ENCODE measurements at regions not wholly inside any gene's neighbourhood (a gene's known extent, or its start where the extent isn't known, plus 50 kb on each side); places are given as distances from the start of the nearest gene placed in this dataset.

- Mint-ChIP-seq H3K27me3 (no peaks in the 10 kb centered on the region), H3K36me3 (no peaks in the 10 kb centered on the region), H3K4me3 (no peak overlapping the region), H3K9me3 (no peaks in the 10 kb centered on the region), H3K4me1 (no peaks in the 10 kb centered on the region), H3K27ac (no peak overlapping the region)
Observed at GRCh38 chr20:54716174-54716747, 240.9 kb downstream of the DOK5 start.

DNA sequence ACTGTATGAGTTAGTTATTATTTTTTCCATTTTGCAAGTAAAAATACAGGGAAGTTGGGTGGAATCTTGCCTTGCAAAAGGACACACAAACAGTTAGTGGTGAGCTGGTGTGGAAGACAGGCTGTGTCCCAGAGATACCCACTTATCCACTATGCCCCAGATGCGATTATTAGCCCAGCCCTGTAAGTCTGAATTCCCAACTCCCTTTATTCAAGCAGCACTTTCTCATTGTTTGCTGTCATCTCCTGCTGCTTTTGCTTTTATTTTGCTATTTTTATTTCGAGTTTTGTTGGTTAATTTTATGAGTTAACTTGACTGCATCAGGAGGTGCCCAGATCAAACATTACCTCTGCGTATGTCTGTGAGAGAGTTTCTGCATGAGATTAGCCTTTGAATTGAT, 239.4 kb downstream of the DOK5 start:
- Mint-ChIP-seq H3K27ac (no peak overlapping the region), H3K27me3 (no peaks in the 10 kb centered on the region), H3K4me1 (peaks cover 0 to 2% (median 0%) of the 10 kb centered on the region in 3 donors), H3K9me3 (no peaks in the 10 kb centered on the region), H3K4me3 (no peak overlapping the region), H3K36me3 (no peaks in the 10 kb centered on the region)

DNA sequence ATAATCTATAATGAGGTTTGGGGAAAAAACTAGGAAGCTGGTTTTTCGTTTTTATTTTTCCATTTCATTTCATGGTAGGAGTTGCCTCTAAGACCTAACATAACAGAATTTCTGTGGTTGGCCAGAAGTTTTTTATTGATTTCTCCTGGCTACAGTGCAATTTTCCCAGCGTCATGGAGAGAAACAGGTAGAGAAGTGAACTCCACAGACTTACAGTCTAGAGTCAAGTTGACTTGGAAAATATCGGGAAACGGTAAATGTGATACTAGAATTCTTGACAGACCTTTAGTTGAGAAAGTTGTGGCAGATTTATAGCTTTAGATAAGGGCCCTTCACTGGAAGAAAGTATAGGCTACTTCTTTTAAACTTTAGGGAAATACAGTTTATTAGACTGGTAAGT, 238.3 kb downstream of the DOK5 start:
- Mint-ChIP-seq H3K4me1 (peaks cover 0 to 2% (median 0%) of the 10 kb centered on the region in 3 donors), H3K27me3 (no peaks in the 10 kb centered on the region), H3K4me3 (no peak overlapping the region), H3K27ac (no peak overlapping the region), H3K9me3 (peaks cover 0 to 3% (median 0%) of the 10 kb centered on the region in 3 donors), H3K36me3 (no peaks in the 10 kb centered on the region)

- no peak overlapping the region for H3K4me3 Mint-ChIP-seq
- H3K4me1 Mint-ChIP-seq, result peaks cover 0 to 2% (median 0%) of the 10 kb centered on the region in 3 donors
- peaks cover 0 to 6% (median 0%) of the 10 kb centered on the region in 3 donors for H3K9me3 Mint-ChIP-seq
- no peaks in the 10 kb centered on the region for H3K27me3 Mint-ChIP-seq
- no peaks in the 10 kb centered on the region for H3K36me3 Mint-ChIP-seq
- H3K27ac Mint-ChIP-seq, result no peak overlapping the region
Observed at GRCh38 chr20:54711071-54711470, 235.7 kb downstream of the DOK5 start.

- Mint-ChIP-seq H3K9me3 (peaks cover 0 to 6% (median 0%) of the 10 kb centered on the region in 3 donors), H3K36me3 (no peaks in the 10 kb centered on the region), H3K27ac (no peak overlapping the region), H3K4me1 (peaks cover 0 to 2% (median 0%) of the 10 kb centered on the region in 3 donors), H3K27me3 (no peaks in the 10 kb centered on the region), H3K4me3 (peak overlapping the region in 1 of 4 donors; percentile 59)
Observed at GRCh38 chr20:54710341-54710740, 234.9 kb downstream of the DOK5 start.

DNA sequence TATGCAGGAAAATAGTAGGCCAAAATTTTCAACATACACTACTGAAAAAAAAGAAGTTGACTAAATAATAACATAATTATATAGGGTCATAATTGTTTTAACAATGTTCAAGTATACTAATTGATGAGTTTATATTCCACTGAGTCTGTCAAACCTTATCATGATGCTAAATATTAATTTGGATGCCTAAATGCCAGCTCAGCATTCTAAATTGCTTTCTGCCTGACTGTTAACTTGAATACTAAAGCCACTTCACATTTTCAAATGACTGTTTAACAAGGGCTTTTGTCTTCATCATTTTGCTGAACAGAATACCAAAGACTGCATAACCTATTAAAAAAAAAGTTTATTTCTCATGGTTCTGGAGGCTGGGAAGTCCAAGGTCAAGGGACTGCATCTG, 232.8 kb downstream of the DOK5 start:
- Mint-ChIP-seq H3K27me3 (peaks cover 1% of the 10 kb centered on the region), H3K4me1 (peaks cover 0 to 2% (median 0%) of the 10 kb centered on the region in 3 donors), H3K9me3 (peaks cover 0 to 6% (median 0%) of the 10 kb centered on the region in 3 donors), H3K27ac (no peak overlapping the region), H3K4me3 (no peak overlapping the region), H3K36me3 (no peaks in the 10 kb centered on the region)

DNA sequence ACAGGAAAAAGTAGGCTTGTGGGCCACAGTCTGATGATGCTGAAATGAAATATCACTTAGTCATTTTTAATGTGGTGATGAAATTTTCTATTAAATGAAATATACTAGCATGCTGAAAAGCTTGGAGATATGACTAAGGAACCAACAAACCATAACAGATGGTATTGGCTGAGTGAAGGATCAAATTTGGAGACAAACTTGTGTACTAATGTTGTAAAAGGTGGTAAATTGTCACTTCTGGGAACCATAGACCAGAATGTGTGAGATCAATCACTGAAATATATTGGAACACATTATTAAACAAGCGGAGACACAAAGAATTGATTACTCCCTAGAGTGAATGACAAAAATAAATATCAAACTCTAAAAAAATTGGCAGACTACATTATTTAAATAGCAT, 232.4 kb downstream of the DOK5 start:
- H3K4me1 Mint-ChIP-seq, result peaks cover 0 to 2% (median 0%) of the 10 kb centered on the region in 3 donors
- H3K27ac Mint-ChIP-seq, result no peak overlapping the region
- peaks cover 1% of the 10 kb centered on the region for H3K27me3 Mint-ChIP-seq
- H3K9me3 Mint-ChIP-seq, result peaks cover 0 to 6% (median 0%) of the 10 kb centered on the region in 3 donors
- no peak overlapping the region for H3K4me3 Mint-ChIP-seq
- no peaks in the 10 kb centered on the region for H3K36me3 Mint-ChIP-seq

DNA sequence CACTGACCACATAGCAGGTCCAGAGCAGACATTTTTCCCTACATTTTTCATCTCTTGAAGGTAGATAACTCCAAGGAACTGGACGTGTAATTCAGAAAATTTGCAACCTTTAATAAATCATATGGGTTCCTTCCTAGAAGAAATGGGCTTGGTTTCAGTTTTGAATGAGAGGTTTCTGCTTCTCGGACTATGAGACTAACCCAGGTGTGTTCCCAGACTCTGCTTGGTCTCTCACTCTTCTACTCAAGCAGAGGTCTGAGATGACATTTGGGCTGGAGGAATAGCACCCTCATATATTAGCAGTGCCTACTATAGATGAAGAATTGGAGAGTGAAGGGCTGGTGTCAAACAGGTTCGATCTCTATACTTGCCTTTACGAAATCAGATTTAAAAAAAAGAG, 231.2 kb downstream of the DOK5 start:
- peaks cover 3% of the 10 kb centered on the region for H3K27me3 Mint-ChIP-seq
- no peaks in the 10 kb centered on the region for H3K36me3 Mint-ChIP-seq
- H3K4me3 Mint-ChIP-seq, result no peak overlapping the region
- peaks cover 0 to 6% (median 0%) of the 10 kb centered on the region in 3 donors for H3K9me3 Mint-ChIP-seq
- H3K4me1 Mint-ChIP-seq, result peaks cover 0 to 2% (median 0%) of the 10 kb centered on the region in 3 donors
- no peak overlapping the region for H3K27ac Mint-ChIP-seq

- Mint-ChIP-seq H3K36me3 (no peaks in the 10 kb centered on the region), H3K4me3 (no peak overlapping the region), H3K27ac (no peak overlapping the region), H3K27me3 (peaks cover 3% of the 10 kb centered on the region), H3K4me1 (no peaks in the 10 kb centered on the region), H3K9me3 (peaks cover 0 to 6% (median 0%) of the 10 kb centered on the region in 3 donors)
Observed at GRCh38 chr20:54704032-54704635, 228.7 kb downstream of the DOK5 start.
